CD4-positive, alpha-beta T cell treated with Interleukin-17A for 1 hour (primary cell): ENCODE measurements at regions not wholly inside any gene's neighbourhood (a gene's known extent, or its start where the extent isn't known, plus 50 kb on each side); places are given as distances from the start of the nearest gene placed in this dataset.

Experiments used
- DNase-seq: peaks from one replicate; pipeline ENCODE4 v3.0.0-alpha.2; 2020

DNA sequence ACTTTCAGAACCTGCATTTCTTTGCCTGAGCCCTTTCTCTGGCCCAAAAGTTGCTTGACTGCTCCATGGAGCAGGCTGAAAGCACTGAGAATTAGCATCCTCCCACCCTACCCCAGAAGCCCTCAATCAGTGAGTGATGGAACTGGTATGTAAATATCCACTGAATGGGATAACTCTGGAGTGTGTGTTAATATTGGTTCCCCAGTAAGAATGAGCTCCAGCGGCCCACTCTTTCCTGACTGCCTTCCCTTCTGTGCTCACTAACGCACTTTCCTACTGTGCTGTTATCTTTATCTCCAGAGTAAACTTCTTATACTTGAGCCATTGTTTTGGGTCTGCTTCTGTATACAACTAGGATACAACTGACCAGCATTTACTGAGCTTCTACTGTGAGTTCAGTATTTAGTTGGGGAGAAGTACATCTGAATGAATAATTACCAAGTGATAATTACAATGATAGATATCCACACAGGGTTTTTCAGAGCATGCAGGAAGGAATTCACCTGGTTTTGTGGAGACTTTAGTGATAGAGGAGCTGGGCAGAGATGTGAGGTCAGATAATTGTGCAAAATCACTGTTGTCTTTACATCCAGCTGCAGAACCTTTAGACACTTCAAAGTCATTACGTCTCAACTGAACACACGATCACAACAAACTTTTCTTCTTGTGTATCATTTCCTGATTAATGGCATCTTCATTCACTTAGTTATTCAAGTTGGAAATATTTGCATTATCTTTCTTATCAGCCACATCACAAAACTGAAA, 149.2 kb upstream of the BTG1 start:
- no peak for DNase-seq

- DNase-seq = no peak
Observed at GRCh38 chr12:92292016-92292415, 146.4 kb upstream of the BTG1 start.

DNA sequence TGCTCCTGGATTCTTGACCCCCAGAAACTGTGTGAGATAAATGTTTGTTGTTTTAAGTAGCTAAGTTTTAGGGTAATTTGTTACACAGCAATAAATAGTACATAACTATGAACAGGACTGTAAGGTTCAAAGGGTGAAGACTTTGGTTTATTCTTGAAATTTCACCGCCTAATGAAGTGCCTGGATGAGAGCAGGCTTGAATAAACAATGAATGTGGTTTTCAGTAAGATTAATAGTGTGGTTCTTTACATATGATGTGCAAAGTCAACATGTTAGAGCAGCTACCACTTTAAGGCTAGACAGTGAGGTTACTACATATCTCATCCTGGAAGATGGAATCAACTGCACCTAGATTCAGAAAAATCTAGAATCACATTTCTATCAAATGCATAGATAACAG, 145.2 kb upstream of the BTG1 start:
- DNase-seq = no peak

GRCh38 chr12:92290350-92290695, 144.7 kb upstream of the BTG1 start:
- DNase-seq = no peak

- DNase-seq = no peak
Observed at GRCh38 chr12:92289629-92290349, 144.1 kb upstream of the BTG1 start.

DNA sequence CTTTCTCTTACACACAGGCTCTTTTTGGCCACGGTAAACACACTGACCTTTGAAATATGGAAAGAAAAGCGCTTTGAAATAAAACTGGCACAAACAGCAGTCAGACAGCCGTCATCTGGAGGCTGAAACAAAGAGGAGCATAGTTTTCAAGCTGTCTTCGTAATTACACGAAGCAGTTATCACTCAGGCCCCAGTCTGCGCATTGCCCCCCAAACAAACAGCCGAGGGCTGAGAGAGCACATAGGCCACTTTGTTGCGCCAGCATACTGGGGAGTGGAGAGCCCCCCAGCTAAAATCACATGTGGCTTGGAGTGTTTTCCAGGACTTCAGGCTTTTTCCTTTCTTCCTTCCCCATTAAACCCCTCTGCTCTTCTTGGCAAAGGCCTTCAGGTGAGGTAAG, 142.9 kb upstream of the BTG1 start:
- no peak for DNase-seq

DNA sequence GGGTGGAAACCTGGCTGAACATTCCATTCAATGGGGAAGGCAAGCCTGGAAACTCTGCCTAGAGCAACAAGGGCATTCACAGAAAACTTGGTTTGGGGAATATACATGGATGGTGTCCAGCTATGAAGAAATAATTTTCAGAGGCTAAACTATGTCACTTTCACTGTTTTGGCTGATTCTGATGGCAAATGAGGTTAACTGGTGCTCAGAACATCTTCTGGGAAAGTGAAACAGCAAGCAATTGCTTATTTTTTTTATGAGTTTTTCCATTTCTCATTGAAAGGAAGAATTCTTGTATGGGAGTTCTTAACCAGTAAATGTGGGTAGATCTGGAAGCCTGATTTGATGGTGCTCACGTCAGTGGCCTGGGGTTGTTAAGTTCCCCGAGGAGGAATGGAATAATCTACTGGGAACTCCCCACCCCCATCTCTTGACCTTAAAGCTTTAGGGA, 132.8 kb upstream of the BTG1 start:
- DNase-seq = no peak

DNA sequence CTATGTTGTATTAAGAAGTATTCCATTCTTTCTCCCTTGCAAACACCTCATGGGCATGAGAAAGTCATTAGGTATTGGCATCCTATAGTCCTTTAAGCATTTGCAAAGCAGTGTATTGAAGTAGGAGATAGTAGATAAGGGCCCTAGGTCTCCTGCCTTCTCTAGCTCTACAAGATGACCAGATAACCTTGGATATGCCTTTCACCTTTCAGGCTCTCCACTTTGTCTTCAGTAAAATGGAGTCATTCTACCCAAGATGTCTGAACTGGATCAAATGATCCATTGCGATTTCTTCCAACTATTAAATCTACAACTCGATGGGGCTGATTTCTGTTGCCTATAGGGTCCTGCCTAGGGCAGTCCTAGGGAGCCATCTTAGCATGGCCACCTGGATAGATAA, 132.1 kb upstream of the BTG1 start:
- DNase-seq = no peak

- DNase-seq = no peak
Observed at GRCh38 chr12:92276276-92276675, 130.6 kb upstream of the BTG1 start.

- no peak for DNase-seq
Observed at GRCh38 chr12:92275443-92276154, 130.0 kb upstream of the BTG1 start.

DNA sequence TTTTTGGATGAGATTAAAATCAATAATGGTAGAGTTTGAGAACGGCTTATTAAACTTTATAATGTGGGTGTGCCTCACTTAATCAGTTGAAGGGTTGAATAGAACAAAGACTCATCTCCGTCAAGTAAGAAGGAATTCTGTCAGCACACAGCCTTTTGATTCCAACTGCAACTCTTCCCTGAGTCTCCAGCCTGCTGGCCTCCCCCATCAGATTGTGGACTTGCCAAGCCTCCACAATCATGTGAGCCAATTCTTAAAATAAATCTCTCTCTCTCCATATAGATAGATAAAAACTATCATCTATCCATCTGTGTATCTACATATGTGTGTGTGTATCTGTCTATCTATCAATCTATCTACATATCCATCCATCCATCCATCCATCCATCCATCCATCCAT, 127.4 kb upstream of the BTG1 start:
- no peak for DNase-seq

DNA sequence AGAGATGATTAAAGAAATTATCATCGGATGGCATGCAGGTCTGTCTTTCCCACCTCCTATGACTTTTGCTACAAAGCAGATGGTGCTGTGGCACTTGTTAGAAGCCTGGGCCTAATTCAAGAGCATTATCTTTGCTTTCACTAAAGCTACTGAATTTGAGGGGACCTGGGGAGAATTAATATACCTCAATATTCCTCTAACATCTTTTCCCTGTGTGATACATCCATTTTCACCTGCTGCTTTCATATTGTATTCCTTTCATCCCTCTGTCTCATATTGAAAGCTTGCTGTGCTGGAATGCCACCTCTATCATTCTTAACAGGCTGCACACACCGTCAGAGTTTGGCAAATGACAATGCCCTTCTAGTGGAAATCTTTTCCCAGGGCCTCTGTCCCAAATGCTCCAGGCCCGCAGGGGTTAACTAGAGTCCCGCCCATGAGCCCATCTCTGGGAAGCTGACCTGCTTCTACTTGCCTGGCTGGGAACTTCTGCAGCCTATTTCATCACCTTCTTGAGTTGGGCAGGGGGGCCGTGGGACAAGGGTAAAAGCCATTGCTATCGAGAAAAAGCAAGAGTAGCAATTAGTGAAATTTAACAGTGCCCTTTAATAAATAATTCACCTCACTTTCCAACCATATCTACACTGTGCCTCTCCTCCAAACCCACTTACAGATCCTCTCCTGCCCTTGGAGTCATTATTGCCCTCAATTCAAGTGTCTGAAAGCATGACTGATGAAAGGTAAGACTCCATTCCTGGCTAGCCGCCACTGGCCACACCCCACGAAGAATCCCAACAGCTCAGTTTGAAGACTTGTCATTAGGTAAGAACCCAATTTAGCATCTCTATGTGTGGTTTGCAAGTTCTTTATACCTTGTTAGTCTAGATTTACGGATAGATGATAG, 126.7 kb upstream of the BTG1 start:
- DNase-seq = no peak

DNA sequence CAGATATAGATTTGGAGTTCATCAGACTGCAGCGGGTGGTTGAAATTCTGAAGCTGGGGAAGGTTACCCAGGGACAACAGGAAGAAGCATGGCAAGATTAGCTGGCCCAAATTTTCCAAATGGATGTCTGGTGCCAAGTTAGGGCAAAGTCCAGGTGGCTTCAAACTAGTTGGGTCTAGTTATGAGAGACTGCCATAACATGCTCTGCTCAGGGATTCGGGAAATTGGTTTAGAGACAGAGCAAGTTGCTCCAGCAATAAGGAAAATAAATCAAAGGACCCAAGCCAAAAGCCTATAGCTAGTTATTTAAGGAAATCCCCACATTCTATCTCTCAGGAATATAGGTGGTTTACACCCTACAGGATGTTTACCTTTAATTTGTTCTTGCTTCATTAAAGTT, 125.7 kb upstream of the BTG1 start:
- DNase-seq = no peak

- DNase-seq = no peak
Observed at GRCh38 chr12:92270521-92270920, 124.9 kb upstream of the BTG1 start.

- no peak for DNase-seq
Observed at GRCh38 chr12:92268946-92269345, 123.3 kb upstream of the BTG1 start.

- DNase-seq = no peak
Observed at GRCh38 chr12:92261692-92262091, 116.0 kb upstream of the BTG1 start.

GRCh38 chr12:92261071-92261470, 115.4 kb upstream of the BTG1 start:
- no peak for DNase-seq

DNA sequence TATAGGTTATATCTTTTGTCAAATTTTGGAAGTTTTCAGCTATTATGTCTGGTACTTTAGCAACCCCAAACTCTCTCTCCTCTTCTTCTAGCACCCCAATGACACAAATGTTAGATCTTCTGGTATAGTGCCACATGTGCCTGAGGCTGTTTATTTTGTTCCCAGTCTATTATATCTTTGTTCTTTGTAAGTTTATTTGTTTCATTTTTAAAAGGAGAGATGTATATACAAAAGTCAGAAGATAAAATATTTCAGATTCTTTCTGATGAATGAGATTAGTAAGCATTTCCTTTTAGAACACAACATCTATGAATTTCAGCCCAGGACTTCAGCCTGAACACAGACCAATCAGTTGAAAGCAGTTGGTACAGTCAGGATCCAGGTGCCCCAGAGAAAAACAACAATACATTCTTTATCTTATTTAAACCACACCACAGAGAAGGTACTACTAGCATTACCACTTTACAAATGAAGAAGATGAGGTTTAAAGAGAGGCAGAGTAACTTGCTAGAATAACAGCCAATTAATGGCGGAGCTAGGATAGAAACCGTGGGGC, 114.1 kb upstream of the BTG1 start:
- DNase-seq = no peak

DNA sequence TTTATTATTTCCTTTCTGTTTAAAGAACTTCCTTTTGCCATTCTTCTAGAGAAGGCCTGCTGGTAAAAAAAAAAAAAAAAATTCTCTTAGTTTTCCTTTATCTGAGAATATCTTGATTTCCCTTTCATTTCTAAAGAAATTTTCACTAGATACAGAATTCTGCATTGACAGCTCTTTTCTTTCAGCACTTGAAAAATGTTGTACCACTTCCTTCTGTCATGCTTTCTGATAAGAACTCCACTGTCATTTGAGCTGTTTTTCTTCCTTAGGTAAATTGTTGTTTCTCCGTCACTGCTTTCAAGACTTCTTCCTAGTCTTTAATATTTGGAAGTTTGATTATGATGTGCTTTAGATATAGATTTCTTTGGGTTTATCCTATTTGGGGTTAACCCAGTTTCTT, 113.6 kb upstream of the BTG1 start:
- DNase-seq = no peak

GRCh38 chr12:92257261-92257660, 111.6 kb upstream of the BTG1 start:
- no peak for DNase-seq

DNA sequence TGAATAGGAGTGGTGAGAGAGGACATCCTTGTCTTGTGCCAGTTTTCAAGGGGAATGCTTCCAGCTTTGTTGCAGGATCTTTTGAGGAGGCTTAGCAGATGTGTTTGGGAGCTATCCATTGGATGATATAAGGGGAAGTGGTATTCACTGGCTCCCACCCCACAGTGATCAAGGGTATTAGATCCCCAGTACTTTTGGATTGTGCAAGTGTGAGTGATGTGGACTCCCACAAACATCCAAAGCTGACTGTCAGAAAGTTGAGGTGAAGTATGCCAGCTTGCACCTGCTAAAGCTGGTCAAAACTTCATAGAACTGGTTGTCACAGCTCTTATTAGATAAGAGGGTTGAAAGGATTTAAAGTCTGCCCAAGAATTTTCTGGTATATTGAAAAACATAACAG, 110.1 kb upstream of the BTG1 start:
- DNase-seq = no peak

- no peak for DNase-seq
Observed at GRCh38 chr12:92253301-92253700, 107.7 kb upstream of the BTG1 start.

- DNase-seq = no peak
Observed at GRCh38 chr12:92248977-92249376, 103.3 kb upstream of the BTG1 start.
